Hepatic stellate cell (primary cell): ENCODE measurements at regions not wholly inside any gene's neighbourhood (a gene's known extent, or its start where the extent isn't known, plus 50 kb on each side); places are given as distances from the start of the nearest gene placed in this dataset.
"Not testable (repeated sequence)": the region's sequence is repeated elsewhere in the genome, so short reads cannot be mapped to it uniquely, and the experiment has no call there.

Experiments used
- DNase-seq: peaks from one replicate; pipeline ENCODE4 v3.0.0; 2011; ENCODE audit warnings: low spot score

DNA sequence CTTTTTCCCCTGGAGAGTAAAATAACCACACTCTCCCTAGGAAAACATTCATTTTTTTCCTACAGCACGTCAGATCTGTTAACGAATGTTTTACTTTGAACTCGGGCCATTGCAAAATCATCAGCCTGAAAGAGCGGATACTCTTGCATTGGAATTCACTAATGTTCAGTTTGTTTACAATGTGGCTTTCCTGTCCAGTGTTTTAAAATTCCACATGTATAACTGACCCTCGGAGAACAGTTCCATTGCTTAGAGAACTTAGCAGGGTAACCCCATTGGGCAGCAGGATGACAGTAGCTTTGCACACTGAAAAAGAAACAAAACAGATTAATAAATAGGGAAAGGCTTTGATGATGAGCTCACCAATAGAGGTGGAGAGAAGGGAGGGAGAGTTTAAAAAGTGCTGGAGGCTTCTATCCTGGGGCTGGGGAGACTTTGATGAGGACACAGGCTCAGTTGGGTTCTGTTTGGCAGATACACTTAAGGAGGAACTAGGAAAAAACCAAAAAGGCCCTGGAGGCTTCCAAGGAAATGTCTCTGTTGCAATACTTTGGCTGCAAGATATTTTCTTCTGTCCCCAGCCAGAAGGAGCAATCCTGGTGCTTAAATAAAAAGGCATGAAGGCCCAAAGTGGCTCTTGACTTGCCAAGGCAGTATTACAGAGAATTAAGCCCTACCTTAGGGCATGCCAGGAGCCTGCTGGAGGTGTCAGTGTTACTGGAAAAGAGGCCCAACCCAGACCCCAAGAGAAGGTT is 143.1 kb downstream of the ARSF start:
- DNase-seq = peak; percentile 12

DNA sequence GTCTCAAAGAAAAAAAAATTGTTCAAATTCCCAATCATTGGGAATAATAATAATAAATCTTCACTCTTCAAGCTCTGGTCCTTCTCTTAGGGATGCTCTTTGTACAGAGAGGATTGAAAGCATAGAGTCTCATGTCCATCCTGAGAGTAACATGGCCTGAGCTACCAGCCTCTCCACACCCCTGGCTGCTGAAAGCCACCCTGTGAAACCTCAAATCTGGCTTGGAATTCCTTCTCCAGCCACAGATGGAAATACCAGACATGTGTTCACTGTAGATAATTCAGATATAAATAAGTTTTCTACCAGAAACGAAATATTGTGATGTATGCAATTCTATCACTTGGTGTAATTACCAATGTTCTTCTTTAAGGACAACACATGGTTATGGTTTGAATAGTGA is 140.6 kb downstream of the ARSF start:
- DNase-seq = no peak

DNA sequence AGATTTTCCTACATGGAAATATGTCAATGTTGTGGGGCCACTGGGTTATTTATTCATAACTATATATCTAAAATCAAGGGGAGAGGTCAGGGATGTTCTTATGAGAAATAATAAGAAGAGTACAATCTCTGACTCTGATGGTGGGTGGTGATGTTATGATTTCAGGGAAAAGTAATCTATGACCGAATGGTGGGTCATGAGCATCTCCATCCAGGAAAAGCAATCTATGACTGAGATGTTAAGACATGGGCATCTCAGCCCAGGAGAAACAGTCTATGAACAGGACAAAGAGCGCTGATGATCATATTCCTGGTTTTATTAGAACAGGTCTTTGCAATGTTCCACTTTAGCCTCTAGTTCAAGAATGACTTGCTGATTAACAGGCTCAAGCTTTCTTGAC is 137.1 kb downstream of the ARSF start:
- no peak for DNase-seq

DNA sequence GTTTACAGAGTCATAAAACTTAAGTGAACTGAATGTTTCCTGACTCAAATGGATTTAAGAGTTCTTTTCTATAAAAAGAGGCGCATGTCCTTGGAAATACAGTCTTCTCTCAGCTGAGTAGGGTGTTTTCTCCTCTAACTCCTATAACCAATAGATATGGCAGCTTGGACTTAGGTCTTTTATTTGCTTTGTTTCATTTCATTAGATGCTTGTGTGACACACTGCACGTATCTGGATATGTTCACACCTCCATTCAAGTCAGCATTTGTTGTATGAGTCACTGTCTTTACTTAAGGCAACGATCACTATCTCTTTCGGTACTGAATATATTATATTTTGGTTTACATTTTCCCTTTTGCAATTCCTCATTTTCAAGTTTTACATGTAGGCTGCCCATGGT is 136.6 kb downstream of the ARSF start:
- DNase-seq = no peak

DNA sequence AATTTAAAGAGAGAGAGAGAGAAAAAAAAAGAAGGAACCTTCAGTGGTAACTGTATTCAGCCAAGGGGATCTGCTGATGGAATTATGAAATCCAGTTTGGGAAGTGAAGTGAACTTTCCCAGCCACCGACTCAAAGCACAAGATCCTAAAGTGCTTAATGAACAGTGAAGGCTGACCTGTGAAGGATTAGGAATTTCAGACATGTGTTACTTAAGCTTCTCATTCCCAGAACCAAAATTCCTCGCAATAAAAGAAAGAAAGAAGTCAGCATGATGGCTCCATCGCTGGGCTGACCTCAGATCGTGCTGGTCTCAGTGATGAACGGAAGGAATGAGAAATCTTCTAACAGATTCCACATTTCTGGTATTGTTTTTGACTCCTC is 135.2 kb downstream of the ARSF start:
- DNase-seq = no peak

DNA sequence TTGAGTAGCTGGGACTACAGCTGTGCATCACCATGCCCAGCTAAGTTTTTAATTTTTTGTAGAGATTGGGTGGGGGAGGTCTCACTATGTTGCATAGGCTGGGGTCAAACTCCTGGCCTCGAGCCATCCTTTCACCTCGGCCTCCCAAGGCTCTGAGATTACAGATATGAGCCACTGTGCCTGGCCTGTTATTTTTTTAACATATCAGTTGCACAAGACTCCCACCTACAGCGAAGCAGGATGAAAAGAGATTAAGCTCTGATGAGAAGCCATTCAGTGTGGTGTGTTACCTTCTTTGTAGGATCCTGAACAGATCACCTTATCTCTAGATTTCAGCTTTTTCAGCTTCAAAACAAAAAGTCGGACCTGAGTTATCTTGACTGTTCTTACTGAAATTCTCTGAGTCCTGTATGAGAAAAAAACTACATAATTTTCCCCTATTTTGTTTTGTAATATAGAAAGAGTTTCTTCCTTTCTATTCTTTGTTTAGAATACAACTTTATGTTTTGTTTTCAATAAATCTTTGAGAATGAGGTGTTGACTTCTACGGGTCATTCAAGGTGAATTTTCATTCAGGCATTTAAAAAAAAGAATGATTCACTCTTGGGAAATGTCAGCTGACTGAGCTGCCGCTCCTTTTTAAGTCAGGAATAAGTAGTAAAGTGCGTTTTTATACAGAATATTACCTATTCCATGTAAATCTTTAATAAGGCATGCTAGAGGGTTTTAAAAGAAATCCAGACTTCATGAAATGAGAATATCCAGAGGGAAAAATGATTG is 134.6 kb downstream of the ARSF start:
- DNase-seq = no peak

DNA sequence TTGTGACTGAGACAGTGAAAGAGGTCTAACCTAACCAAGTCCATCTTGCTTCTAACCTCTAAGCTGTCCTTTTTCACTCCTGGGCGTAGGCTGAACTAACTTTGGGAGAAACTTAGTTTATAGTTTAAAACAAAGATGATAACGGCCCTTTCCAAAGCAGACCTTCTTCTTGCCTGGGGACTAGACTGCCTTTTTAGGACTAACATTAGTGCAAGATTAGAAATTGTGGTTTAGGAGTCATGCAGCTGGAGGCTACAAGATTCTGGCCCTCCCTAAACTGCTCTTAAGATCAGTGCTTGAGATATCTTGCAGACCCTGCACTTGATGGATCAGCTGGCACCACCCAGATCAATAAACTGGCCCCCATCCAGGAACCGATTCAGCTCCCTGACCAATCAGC is 130.9 kb downstream of the ARSF start:
- not testable (repeated sequence) for DNase-seq

DNA sequence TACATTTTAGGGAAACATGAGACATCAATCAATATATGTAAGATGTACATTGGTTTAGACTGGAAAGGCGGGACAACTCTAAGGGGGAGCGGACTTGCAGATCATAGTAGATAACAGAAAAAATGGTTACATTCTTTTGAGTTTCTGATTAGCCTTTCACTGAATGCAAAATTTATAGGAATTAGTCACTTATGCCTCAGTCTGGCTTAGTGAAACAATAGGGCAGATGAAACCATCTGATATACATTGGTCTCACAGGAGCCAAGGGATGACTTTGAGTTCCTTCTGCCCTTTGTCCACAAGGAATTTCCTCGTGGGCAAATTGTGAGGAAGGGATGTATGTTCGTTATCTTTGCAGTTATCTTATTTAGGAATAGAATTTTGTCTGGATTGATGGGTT is 128.2 kb downstream of the ARSF start:
- no peak for DNase-seq

DNA sequence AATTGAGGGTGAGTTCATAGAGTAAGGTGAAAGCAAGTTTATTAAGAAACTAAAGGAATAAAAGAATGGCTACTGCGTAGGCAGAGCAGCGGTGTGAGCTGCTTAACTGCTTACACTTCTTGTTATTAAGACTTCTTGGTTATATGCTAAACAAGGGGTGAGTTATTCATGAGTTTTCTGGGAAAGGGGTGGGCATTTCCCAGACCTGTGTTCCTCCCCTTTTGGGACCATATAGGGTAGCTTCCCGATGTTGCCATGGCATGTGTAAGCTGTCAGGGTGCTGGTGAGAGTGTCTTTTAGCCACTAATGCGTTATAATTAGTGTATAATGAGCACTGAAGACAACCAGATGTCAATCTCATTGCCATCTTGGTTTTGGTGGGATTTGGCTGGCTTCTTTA is 126.5 kb downstream of the ARSF start:
- no peak for DNase-seq

DNA sequence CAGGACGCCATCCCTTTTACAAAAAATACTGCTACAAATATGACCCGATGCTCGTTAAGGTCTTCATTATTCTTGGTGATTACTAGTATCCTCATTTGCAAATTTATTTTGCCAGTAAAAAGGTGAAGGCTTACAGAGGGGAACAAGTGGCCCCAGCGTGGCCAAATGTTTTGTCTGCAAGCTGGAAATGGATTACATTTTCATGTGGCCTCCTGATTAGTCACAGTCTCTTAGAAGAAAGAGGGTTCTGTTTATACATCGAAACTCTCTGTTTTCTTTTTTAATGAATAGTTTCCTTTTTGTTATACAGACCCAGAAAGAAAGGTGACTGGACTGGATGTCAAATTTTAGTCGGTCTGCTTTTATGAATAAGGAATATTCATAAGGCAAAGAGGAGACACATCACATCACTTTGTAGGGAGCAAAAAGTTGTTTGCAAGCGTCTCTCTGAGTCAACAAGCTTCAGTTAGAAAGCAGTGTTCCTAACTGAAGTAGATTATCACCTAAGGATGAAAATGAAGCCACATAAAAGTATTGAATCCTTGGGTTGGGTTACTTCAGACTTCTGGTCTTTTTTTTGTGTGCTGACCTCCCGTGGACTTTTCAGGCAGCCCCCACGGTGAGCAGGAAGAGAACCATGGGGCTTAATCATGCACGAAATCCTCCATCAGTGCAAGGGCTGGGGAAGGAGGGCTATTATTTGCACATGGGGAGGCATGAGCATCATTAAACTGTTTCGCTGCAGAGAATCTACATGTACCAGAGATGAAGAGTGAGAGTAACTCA is 125.6 kb downstream of the ARSF start:
- no peak for DNase-seq

DNA sequence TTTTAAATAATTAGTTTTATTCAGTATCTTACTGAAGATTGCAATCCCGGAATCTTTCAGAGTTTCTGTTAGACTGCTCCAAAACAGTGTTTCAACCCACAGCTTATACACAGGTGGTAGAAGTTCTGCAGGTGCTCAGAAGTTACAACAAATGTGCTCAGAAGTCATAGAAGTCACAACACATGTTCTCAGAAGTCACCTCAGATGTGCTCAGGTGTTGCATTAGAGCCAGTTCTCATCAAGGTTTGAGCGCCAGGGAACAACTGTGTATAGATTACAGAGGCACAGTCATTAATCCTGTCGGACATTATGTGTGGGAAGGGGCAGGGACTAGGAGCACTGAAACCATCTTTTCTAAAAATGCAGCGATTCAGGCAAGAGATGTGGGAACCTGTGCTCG is 124.5 kb downstream of the ARSF start:
- DNase-seq = no peak
